ENCODE measurements at regions not wholly inside any gene's neighbourhood (a gene's known extent, or its start where the extent isn't known, plus 50 kb on each side); places are given as distances from the start of the nearest gene placed in this dataset.
"Not testable (repeated sequence)": the region's sequence is repeated elsewhere in the genome, so short reads cannot be mapped to it uniquely, and the experiment has no call there.

DNA sequence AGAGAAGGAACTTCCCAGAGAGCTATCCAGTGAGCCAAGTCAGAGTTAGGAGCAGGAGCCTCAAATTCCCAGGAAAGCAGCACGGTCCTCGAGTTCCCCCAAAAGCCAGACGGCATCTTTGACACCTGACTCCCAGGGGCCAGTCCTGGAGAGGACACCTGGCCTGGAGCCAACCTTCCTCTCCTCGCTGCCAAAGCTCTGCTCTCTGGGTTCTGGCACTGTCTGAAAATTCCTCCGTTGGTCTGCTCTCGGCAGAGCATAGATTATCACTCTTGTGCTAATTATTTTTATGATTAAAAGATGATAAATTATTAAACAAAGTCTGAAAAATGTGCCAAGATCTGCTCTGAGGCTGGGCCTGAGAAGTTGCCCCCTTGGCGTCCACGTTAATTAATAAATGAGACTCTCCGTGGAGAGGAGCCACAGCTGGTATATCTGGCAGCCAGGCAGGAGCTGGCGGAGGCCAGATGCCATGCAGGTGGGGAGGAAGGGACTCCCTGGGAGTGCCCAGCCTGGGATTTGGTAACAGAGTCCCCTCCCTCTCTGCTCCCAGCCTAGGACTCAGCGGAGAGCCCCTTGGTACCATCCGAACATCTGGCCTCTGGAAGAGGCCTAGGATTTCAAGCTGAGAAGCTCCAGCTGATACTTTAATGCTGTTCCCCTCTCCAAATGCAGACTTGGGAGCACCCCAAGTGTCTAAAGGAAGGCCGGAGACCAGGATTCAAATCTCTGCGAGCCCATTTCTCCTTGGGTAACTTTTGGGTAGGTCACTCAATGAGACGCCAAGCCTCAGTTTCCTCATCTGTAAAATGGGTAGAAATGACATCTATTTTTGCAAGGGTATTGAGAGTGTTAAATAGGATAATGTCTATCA, 163.7 kb upstream of the POU3F1 start:
- no peak for DNase-seq (ENCODE audit: low read depth)

DNA sequence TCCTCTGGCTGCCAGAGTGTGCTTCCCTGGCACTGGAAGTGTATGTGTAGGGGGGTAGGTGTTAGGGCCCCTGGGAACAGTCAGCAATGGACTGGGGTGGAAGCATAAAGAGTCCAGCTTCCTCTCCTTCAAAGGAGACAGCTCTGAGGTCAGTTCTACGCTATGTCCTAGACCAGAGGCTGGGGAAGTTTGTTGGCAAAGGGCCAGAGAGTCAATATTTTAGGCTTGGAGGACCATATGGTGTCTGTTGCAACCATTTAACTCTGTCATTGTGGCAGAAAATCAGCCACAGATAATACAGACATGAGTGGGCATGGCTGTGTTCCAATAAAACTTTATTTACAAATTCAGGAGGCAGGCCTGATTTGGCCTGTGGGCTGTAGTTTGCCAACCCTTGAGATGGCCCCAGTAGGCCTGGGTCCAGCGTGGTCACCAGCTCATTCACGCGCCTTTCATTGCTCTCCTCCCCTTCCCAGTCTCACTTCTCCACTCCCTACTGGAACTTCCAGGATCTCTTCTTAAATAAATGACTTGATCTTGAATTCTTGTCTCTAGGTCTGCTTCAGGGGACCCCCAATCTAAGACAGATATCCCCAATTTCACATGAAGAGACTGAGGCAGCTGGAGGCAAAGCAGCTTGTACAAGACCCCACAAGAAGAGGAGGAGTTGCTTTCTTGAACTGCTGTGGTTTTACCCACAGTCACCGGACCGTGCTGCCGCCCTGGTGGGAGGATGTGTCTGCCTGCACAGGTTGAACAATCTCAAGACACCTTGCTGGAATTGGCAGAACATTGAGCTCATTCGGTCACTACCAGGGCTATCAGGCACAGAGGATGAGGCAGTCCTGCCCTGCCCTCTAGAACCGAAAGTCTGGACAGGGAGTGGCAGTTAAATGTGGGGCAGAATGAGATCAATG, 162.4 kb upstream of the POU3F1 start:
- no peak for DNase-seq (ENCODE audit: low read depth)

DNA sequence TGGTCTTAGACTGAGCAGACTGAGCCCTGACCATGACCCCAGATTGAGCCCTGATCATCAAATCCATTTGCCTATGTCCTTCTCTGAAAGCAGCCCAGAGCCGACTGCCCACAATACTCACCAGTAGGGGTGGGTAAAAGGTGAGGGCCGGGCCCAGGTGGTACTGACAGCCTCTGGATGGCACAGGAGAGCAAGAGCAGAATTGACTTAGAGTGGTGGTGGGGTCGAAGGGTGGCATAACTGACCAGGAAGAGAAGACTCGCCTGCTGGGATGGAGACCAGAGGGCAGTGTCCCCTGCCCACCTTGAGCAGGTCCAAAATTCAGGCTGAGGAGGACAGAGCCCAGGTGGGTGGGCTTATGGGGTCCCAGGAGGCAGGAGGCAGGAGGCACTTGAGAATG, 161.3 kb upstream of the POU3F1 start:
- no peak for DNase-seq (ENCODE audit: low read depth)

DNA sequence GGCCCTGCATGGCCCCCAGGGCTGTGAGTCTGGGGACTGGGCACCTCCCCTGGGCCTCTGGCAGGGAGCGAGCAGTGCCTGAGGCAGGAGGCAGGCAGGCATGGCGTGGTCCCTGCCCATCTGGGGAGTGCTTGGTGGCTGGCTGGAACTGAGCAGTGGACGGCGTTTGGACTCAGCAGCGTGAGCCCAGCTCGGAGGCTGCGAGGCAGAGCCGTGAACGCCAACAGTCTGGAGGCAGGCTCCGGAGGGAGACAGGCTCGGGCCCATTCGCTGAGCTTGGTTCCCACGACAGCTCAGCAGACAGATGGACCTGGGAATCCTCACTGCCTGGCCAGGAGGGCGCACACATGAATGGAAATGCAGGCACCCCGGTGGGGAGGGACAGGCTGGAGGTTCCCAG, 160.7 kb upstream of the POU3F1 start:
- no peak for DNase-seq (ENCODE audit: low read depth)

DNA sequence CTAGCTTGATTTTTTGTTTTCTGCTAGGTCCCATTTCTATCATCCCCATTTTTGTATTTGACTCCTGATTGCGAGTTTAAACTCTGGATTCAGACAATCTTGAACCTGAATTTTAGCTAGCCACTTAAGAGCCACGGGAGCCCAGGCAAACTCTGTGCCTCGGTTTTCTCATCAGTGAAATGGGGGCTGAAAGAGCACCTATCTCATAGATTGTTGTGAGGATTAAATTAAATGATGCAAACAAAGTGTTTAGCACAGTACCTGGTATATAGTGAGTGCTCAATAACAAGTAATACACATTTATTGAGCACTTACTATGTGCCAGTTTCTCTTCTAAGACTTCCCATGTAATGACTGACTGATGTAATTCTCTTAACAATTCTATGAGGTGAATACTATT, 158.1 kb upstream of the POU3F1 start:
- no peak for DNase-seq (ENCODE audit: low read depth)

DNA sequence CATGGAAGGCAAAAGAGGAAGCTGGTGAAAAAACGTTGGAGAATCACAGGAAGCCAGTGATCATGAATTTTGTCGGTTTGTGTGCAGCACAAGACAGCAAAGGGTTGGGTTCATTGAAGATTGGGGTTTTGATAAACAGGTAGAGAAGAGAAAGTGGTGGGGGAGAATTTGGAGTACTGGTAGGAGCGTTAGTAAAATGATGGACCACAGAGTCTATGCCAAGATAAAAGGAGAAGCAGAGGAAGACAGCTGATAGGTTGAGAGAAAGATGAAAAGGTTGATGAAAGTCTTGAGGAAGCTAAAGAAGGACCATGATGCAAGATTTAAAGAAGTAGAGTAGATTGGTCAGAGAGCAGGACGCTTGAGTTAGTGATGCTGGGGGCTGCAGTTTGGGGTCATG, 156.8 kb upstream of the POU3F1 start:
- DNase-seq (ENCODE audit: low read depth): no peak

DNA sequence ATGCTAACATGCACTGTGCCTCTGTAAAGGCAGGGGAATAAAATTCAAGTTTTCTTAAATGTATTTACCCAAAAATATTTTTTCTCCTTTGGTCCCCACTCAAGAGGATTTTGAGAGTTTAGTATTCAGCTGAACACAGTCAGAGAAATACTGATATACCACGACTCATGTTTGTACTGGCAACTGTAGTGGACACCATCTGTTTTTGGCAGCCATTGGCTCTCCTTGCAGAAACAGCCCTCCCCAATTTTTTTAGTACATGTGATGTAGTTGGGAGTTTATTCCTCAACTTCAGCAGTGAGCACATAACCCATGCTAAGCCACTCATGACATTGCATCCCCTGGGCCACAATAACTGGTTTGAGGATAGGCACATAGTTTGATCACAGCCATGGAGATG, 154.8 kb upstream of the POU3F1 start:
- no peak for DNase-seq (ENCODE audit: low read depth)

DNA sequence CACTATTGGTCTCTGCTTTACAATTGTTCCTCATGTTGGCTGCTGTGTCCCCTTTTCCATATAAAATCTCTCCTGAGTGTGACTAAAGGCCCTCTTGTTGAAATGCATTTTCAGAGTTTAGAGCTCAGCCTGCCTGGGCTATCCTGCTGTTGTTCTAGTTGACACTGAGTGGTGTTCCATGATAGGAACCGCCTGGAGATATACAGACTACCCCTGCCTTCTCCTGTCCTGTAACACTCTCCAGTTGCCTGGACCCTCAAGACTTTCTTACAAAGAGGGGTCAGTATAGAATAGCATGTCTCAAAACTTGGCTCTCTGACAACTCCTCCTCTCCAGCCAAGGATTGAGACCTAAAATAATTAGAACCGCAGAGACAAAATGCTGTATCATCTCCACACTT, 152.0 kb upstream of the POU3F1 start:
- DNase-seq (ENCODE audit: low read depth): no peak

DNA sequence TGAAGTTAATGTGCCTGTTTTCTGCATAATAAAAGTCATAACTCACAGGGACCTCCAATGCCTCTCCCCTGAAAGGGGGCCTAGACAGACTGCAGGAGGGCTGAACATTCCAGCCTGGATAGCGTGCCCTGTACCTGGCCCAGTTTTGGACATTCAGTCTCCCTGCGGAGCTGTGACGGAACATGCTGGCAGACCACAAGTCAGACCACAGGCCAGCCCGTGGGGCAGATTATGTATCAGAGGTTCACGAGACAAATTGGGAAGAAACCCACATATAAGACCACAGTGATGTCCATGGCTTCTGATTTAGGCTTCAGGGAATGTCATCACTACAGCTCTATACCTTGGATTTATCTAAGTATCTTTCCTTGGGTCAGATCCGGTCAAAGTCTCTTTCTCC, 151.5 kb upstream of the POU3F1 start:
- no peak for DNase-seq (ENCODE audit: low read depth)

DNA sequence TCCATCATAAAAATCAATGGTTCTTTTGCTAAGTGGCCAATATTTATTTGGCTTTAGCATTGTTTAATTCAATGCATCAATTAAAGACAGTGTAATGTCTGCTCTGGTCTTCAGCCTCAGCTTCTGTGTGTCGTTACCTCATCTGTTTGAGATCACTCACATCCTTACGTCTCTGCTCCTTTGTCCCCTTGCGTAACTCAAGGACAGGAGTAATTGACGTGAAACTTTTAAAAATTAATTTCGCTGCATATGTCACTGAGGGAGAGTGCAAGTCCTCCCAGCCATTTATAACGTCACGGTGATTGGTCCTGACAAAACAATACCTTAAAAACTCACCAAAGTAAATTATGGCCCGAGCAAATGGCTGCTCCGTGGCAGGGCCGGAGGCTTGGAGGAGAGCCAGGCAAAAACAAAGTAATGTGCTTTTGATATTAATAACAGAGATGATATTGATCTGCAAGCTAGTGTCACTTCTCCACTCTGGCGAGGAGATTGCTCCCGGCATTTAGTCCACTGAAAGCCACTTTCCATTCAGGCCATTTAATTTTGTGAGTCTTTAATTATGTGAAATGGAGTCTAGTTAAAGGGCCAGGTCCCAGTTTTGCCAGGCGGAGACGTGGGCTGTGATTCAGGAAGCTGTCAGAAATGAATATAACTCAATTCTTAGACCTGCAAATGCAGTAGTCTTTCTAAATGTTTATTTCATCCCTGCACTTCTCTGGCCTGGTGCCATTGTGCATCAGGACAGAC, 150.9 kb upstream of the POU3F1 start:
- DNase-seq (ENCODE audit: low read depth): no peak

DNA sequence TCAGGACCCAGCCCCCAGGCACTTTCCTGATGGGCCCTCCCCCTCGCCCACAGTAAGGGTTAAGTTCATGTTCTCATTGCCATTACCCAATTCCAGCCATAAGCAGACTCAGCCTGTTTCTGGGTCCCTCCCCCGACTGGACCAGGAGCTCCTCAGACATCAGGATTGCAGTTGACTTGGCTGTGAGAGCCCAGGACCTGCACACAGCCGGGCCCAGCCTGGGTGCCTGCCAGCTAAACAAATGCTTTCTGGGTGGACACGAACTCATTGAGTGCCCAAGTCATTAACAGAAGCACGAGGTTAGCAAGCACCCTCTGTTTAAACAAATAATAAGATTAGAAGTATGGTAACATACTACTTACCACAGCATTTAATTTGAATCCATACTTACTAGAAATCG, 147.9 kb upstream of the POU3F1 start:
- DNase-seq (ENCODE audit: low read depth): no peak

DNA sequence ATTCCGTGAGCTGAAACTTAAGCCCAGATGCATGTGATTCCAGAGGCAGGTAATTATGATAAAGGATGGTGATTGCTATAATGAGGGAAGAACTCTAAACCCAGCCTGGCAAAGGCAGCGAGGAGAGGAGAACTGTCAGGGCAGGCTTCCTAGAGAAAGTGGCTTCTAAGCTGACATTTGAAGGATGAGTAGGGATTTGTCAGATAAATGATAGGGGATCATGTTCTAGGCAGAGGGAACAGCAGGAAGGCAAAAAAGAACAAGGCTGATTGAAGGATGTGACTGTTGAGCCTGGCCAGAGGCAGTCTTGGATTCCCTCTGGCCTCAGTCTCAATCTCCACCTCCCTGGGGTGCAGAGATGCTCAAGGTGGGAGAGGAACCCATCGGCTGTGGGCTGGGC, 146.4 kb upstream of the POU3F1 start:
- no peak for DNase-seq (ENCODE audit: low read depth)

DNA sequence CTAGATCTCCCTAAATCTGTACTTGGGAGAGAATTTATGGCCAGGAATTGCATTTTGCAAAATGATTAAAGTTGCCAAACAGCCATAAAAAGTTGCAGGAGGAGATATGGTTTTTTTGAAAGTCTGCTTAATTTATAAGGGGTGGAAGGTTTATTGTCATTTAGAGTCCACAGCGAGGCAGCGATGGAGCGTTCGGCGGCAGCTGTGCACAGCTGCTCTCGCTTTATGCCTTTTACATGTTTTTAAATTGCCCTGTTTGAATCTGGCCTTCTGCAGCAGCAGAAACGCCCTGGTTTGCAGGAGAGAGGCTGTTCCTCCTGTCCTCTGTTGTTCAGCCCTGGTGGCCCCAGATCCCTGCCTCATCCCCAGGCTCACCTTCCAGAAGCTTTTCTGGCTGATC, 144.9 kb upstream of the POU3F1 start:
- no peak for DNase-seq (ENCODE audit: low read depth)

DNA sequence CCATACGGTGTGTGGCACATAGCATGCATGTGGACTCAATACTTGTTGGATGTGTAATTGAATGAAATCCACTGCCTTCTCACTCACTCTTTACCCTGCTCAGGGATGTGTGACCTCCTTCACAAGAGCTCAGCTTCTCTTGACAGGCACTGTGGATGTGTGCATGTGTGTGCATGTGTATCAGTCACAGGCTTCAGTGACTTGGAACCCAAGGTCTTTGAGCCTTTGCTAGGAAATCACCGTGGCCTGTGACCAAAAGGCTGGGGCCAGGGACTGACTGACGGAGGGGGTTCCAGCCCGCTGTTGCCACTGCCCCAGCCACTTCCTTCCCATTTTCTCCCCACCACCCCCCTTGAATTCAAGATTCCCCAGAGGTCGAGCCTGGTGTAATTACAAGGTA, 144.4 kb upstream of the POU3F1 start:
- DNase-seq (ENCODE audit: low read depth): no peak

DNA sequence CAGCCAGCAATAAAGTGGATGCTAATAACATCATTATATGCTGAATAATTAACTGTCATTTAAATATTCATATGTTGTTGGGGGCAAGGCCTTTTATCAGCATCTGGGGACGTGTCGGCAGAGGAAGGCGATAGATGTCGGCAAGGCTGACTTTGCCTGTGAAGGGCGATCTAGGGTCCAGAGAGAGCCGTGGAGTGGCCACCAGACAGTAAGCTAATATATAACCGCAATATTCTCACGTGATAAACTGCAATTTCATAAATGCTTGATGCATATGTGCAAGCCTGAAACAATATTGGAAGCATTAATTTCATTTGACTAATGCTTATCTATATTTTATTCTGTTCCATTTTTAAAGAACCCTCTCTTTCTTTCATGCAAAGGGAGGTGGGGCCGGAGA, 141.0 kb upstream of the POU3F1 start:
- no peak for DNase-seq (ENCODE audit: low read depth)

DNA sequence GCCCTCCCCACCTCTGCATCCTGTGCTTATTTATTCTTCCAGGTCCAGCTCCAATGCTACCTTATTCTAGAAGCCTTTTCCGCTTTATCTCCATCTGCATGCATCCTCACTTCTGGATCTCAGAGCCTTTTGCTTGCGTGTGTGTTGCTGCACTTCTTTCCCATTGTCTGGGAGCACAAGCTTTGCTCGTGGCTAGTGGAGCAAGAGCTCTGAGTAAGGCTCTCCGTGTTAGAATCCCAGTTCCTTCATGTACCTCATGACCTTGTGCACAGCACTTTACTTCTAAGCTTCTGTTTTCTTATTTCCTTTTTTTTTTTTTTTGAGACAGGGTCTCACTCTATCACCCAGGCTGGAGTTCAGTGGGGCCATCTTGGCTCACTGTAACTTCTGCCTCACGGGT, 140.0 kb upstream of the POU3F1 start:
- no peak for DNase-seq (ENCODE audit: low read depth)

DNA sequence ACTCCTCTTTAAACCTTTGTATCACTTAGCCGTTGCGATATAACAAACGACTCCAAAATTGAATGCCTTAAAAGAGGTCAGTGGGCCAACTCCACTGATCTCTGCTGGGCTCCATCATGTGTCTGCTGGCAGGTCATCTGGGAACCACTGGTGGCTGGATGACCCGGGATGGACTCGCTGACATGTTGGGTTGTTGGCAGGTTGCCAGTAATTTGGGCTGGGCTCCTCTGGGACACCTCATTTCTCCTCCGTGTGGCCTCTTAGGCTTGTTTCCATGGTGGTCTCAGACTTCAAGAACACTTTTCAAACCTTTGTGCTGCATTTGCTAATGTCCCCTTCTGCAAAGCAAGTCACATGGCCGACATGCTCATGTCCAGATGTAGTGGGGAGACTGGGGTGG, 139.3 kb upstream of the POU3F1 start:
- DNase-seq (ENCODE audit: low read depth): no peak

DNA sequence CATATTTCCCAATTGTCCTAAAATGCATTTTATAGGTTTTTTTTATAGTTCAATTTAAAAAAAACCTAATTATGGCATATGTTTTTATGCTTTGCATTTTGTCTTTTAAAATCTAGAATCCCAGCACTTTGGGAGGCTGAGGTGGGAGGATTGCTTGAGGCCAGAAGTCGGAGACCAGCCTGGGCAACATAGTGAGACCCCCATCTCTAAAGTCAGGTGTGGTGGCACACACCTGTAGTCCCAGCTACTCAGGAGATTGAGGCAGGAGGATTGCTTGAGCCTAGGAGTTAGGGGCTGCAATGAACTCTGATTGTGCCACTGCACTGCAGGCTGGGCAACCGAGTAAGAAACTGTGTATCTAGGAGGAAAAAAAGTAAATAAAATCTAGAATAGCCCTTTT, 137.2 kb upstream of the POU3F1 start:
- DNase-seq (ENCODE audit: low read depth): no peak

DNA sequence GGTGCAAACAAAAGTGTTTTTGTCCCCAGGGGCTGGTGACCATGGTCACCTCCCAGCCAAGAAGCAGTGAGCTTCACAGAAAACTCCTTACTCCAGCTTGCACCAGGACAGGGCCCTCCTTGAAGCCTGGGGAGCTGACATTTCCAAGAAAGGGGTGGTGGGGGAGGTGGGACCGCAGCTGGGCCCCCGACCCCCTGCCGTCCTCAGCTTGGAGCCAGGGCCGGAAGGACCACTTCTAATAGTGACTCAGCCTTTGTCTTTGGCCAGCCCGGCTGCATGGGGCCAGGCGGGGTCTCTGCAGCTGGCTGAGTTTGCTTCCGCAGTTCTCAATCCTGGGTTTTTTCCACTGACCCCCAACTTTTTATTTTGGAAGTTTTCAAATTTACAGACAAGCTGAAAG, 136.5 kb upstream of the POU3F1 start:
- DNase-seq (ENCODE audit: low read depth): no peak

DNA sequence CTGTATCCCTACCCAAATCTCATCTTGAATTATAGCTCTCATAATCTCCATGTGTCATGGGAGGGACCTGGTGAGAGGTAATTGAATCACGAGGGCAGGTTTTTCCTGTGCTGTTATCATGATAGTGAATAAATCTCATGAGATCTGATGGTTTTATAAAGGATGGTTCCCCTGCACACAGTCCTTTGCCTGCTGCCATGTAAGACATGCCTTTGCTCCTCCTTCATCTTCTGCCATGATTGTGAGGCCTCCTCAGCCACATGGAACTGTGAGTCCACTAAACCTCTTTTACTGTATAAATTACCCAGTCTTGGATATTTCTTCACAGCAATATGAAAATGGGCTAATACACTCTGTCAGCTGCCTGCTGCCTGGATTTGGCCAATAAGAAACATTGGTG, 133.8 kb upstream of the POU3F1 start:
- DNase-seq (ENCODE audit: low read depth): not testable (repeated sequence)

DNA sequence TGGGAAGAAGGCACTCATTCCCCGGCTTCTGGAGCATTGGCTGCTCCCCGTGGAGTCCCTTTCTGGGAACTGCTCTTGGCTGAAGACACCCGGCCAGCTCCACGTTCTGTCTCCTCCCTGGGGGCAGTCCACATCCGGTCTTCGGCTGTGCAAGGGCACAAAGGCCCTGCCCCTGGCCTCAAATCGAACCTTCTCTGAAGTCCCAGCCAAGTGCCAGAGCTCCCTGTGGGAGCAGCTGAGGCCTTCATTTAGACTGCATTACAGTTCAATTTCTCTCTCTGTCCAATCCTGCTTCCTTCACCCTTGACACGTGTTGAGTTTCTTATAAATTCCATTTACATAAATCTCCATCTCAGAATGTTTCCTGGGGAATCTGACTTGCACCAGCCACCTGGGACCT, 132.9 kb upstream of the POU3F1 start:
- no peak for DNase-seq (ENCODE audit: low read depth)

DNA sequence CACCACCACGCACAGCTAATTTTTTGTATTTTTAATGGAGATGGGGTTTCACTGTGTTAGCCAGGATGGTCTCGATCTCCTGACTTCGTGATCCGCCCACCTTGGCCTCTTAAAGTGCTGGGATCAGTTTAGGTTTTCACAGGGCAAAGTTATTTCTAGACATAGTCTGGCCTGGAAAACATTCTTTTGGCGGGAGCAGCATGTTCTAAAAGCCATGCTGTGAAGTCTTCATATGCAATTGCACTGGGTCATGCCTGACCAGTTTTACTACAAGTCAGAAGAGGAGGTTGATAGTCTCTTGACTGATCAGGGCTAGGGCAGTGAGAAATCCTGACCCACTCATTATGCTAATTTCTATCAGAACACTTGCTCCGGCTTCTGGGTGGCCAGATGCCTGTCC, 131.6 kb upstream of the POU3F1 start:
- DNase-seq (ENCODE audit: low read depth): no peak

DNA sequence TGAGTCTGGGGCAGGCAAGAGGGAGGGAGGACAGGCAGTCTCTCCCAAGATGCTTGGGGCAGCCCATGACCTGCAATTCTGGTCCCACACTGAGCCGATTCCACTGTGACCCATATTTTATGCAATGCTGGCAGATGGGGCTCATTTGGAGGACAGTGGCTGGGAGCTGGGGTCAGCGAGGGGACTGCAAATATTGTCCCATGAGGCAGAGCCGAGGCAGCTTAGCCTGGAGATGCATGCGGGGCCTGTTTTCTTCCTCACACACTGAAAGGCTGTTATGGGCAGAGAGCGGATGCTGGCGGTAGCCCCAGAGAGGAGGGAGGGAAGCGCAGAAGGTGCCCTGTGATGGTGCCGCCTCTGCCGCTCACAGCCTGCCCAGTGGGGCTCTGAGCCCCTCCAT, 128.5 kb upstream of the POU3F1 start:
- DNase-seq (ENCODE audit: low read depth): no peak
